ENCODE measurements at regions not wholly inside any gene's neighbourhood (a gene's known extent, or its start where the extent isn't known, plus 50 kb on each side); places are given as distances from the start of the nearest gene placed in this dataset.

DNA sequence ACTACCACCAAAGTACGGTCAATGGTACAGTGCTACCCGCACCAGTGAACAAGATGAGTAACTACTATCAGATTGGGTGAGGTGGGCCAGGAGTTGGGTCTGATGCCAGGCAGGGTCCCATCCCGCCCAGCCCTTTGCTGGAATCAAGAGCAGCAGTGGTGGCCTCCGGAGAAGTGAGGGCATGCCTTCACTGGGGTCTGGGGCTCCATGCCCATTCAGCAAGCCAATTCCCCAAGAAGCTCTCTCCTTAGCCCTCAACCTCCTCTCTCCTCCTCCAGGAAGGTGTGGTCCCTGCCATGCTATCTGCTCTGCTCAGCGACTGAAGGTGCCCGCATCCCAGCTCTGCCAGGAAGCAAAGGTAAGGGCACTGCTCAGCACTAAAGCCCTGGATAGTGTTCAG lies 62.7 kb upstream of the CPLX2 start:
- DNase-seq, result no peak

GRCh38 chr5:175809531-175810121 lies 61.8 kb upstream of the CPLX2 start:
- DNase-seq, result no peak

DNA sequence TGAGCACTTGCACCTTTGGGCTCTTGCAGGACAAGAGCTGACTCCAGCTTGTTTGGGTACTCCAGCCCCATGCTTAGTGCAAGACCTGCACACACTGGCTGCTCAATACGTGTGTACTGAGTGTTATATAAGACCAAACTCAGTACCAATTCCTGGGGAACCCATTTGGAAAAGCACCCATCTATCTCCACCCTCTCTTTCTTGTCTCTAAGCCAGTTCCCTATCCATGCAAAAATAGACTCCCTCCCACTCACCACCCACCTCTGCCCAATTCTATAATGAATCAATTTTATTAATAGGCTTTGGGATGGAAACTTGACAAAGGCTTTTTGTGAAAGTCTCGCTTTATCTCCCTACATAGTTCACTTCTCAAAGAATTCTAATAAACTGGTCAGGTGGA lies 60.9 kb upstream of the CPLX2 start:
- no peak for DNase-seq

DNA sequence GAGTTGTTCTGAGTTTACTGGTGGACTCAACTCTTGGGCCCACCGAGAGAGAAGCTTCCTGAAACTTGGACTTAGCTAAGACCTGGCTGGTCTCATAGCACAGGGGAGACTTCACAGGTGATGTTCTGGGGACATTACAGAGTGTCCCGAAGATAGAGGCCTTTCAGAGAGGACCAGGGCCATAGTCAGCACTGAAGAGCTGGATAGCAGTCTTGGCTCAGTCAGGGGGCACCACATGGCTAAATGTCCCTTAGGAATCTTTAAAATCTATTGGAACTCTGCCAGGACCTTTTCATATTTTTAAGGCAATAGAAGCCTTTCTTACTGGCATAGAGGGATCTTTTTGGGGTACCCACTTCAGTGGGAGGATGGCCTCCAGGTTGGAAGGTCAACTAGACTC lies 59.8 kb upstream of the CPLX2 start:
- no peak for DNase-seq

GRCh38 chr5:175813943-175814630 lies 57.3 kb upstream of the CPLX2 start:
- no peak for DNase-seq

DNA sequence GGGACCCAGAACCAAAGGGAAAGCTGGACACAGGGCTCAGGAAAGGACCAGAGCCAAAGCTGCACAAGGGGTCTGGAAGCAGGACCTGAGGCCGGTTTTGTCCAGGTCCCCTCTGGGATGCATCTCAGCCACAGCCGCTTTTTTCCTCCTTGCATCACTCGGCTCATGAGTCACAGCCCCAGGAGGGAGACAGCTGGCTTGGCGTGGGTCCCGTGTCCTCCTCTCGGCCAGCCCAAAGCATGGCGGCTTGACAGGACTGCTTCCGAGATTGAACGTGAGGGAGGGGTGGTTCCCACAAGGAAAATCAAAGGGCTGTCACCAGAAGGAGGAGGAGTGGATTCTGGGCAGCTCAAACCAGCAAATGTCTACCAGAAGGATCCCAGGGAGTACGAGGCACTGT lies 56.7 kb upstream of the CPLX2 start:
- no peak for DNase-seq

DNA sequence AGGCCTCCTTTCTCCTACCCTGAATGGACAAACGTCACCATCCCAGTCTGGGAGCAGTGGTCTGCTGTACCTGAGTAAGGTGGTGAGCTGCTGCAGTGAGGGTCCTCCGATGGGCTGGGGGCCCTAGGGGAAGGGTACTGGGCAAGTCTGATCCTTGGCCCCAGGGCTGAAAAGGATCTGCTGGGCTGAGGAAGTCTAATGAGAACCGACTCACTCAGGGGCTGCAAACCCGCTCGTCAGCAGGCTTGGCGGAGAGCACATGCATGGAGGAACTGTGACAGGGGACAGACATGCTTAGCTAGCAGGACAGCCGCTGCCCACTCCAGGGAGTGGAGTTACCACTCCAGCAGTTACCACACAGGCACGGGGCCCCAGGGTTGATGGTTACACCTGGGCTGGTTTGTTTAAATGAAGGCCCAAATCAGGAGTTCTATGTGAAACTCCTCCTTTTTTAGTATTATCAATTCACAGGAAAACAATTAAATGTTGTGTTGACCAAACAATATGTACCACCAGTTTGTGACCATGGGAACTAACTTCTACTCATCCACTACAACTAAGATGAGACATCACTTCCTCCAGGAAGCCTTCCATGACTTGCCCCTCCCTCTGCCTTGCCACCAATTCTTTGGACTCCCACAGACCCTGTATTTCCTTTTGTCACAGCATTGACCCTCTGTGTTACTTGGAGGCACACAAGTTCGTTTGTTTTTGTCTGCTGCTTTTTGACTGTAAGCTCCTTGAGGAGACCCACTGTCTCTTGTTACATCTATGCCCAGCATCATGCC lies 56.1 kb upstream of the CPLX2 start:
- DNase-seq, result no peak

GRCh38 chr5:175816348-175816747 lies 55.0 kb upstream of the CPLX2 start:
- no peak for DNase-seq

DNA sequence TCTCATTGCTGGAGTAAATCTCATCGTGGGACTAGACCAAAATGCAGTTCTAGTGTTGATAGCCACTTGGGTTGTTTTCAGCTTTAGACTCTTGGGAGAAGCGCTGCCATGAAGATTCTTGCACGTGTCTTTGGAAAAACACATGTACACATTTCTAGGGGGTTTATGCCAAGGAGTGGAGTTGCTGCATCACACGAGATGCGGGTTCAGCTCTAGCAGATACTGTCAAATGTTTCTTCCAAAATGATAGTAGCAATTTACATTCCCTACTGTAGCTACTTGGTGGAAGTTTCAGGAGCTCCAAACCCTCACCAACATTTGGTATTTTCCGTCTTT lies 52.3 kb upstream of the CPLX2 start:
- DNase-seq, result no peak

DNA sequence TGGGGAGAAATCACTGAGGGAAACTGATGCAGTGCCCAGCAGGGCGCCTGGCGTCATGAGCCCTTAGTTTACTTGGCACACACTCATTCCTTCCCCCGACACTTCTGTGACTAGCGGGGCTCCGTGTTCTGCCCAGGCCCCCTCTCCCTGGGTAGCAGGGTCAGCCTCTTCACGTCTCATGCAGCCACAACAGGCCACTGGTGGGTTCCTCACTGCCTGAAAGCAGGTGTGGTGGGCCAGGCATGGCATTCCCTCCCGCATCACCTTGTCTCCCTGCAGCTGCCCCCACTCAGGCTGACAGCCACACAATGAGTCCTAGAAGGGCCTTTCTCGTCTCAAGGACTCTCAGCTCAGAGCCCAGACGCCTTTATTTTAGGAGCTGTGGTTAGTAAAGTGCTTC lies 51.1 kb upstream of the CPLX2 start:
- DNase-seq, result no peak

Data from activated naive CD4-positive, alpha-beta T cell (primary cell).